ENCODE measurements at regions not wholly inside any gene's neighbourhood (a gene's known extent, or its start where the extent isn't known, plus 50 kb on each side); places are given as distances from the start of the nearest gene placed in this dataset.
"Not testable (repeated sequence)": the region's sequence is repeated elsewhere in the genome, so short reads cannot be mapped to it uniquely, and the experiment has no call there.

DNA sequence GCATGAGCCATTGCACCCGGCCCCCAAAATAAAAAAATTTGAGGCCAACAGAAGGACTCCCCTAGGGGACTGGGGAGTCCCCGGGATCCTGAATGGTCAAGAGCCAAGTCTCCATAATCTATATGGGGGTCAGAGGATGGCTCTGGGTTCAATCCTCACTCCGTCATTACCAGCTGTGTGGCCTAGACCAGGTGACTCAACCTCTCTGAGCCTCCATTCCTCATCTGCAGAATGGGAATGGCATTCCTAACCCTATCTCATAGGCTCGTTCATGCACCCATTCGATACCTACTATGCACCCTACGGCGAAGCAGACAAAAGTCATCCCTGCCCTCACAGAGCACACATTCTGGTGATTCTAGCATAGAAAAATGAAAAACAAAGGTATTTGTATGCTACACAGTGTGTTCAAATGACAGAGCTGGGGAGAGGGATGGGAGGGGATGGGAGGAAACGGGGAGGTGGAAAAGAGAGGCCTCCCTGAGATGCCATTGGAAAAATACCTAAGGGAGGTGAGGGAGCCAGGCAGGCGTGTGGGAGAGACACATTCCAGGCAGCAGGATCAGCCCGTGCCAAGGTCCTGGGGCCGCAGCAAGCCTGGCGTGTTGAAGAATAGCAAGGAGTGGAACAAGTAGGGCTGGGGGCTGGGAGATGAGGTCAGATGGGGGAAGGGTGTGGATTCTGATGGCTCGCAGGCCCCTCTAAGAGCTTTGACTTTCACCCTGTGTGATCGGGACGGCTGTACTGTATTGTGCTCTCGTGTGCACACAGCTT lies 71.2 kb downstream of the RMI2 start:
- DNase-seq: no peak

DNA sequence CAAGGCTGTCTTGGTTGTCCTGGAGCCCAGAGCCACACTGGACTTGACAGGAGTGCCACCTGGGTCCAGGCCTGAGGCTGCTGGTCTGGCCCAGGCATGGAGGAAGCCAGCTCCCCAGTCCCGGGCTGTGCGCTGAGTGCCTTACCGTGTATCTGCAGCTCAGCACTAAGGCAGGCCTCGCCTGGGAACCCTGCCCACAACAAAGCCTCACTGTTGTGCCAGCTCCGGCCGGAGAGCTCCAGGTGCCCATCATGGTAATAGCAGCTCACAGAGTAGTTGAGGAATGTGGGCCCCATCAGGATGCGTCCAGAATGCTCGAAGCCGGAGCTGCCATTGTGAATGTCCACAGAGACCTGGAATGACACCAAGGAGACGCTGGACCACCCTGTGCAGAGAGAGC lies 72.2 kb downstream of the RMI2 start:
- DNase-seq: no peak

DNA sequence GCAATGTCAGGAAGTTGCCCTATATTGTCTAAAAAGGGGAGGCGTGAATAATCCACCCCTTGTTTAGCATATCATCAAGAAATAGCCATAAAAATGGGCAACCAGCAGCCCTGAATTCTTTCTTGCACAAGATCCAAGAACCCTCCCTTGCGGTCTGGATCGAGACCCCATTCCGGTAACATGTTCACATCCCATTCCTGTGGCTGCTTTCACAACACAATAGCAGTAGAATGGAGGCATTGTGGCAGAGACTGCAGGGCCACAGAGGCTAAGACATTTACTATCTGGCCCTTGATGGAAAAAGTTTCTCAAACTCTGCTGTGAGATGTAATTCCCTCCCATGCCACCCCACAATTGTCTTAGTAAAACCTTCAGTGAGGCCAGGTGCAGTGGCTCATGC lies 73.2 kb downstream of the RMI2 start:
- DNase-seq: no peak

DNA sequence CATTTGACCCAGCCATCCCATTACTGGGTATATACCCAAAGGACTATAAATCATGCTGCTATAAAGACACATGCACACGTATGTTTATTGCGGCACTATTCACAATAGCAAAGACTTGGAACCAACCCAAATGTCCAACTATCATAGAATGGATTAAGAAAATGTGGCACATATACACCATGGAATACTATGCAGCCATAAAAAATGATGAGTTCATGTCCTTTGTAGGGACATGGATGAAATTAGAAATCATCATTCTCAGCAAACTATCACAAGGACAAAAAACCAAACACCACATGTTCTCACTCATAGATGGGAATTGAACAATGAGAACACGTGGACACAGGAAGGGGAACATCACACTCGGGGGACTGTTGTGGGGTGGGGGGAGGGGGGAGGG lies 74.8 kb downstream of the RMI2 start:
- not testable (repeated sequence) for DNase-seq

DNA sequence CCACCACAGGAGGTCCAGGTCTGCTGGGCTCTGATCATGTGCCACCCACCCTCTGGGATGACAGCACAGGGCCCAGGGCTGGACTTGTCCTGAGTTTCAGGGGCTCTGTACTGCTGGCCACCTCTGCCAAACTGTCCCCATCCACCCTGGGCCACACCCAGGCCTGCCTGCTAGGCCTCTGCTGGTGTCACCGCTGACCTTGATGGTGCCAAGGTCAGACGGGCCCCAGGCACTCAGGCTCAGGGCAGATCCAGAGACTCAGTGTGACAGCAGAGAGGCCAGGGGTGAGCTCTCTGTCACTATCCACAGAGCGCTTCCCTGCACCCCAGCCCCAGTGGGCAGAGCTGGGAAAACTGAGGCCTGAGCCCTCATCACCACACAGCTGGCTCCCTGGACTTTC lies 75.6 kb downstream of the RMI2 start:
- DNase-seq: no peak

DNA sequence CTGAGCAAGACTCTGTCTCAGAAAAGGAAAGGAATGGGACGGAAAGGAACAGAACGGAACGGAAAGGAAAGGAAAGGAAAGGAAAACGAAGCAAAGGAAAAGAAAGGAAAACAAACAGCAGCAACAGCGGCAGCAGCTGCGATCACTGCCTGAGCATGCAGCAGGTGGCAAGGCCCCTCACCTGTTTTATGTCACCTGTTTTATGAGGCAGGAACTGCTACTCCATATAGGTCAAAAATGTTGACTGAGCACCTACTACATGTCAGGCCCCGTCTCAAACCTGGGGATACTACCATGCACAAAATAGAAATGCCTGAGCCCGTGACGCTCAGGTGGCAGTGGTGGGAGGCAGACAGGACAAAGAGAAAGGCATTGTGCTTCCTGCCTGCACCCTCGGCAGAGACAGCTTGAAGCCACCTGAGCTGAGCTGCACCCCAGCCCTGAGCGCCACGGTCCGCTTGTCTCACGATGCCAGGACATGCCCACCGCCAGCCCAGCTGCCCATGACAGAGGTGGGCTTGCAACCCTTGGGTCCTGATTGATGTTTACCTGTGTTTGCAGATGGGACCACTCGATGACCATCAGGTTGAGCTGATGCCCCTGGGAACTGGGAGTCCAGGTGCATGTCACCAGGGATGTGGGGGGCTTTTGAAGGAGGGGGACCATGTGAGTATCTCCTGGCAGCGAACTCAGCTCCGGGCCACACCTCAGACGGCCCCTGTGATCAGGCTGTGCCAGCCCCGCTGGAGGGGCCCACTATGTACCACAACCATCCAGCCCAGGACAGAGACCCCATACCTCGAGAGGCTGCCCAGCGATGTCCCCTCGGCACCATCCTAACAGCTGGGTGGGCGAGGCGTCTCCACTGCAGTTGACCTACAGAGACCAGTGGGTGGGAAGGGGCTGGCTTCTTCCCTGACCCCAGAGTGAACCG lies 77.4 kb downstream of the RMI2 start:
- no peak for DNase-seq

DNA sequence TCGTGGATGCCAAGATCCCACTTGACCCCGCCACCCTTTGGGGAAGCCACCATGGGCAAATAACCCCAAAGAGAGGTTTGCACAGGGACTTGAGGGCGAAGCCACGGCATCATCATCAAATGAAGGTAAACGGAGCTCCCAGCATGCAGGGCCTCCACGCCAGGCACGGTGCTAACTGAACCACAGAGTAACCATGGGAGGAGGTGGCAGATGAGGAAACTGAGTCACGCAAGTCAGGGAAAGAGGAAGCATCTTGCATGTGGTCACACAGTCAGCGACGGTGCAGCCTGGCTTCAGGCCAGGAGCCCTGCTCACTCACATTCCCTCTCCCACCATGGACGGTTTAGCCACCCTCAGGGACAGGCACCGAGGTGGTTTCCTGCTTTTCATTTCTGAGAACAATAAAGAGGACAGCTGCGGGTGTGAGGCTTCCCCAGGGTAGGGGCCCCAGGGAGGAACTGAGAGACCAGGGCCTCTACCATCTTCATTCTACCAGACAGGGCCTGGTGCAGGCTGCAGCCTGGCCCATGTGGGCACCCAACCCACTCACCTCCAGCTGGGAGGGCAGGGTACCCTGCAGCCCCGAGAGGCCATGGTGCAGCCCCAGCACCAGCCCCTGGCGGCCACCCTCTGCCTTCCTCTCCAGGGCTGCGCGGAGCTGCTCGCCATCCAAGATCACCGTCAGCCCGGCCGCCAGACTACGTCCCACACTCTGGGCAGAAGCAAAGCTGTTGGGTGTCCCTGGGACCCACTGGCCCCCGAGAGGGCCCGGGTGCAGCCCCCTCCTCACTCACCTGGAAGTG lies 78.3 kb downstream of the RMI2 start:
- DNase-seq: no peak

DNA sequence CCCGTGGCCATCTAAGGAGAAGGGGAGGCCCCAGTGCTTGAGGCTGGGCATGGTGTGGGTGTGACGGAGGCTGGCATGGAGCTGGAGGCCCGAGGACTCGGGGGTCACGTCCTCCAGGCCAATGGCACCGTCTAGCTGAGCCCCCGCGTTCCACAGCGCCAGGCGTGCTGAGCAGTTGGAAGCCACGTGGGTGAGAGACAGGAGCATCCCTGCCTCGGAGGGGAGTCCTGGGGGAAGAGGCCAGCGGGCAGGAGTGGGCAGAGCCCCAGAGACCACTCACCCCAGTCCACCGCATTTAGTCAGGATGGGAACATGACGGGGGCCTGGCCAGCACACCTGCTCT lies 78.8 kb downstream of the RMI2 start:
- no peak for DNase-seq

DNA sequence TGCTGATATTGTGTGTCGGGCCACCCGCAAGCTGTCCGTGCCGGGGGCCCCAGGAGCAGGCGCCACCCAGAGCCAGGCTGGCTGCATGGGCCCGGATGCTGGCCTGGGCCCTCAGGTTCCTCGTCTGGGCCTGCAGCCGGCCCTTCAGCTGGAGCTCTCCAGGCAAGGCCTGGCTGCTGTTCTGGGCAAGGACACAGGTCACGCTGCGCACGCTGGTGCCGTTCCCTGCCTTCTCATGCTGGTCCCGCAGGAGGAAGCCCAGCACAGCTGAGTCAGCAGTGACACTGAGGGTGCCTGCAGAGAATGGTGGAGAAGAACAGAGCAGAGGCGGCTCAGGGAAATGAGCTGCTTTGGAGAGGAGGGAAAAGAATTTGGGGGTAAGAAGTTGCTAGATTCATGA lies 79.9 kb downstream of the RMI2 start:
- no peak for DNase-seq

DNA sequence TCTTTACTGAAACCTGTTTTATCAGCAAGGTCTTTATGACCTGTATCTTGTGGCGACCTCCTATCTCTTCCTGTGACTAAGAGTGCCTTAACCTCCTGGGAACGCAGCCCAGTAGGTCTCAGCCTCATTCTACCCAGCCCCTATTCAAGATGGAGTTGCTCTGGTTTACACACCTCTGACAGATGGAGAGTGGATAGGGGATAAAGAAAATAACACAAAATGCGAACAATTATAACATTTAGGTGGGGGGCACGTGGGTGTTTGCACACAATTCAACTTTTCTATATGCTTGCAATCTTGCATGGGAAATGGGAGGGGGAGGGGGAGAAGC lies 83.3 kb downstream of the RMI2 start:
- DNase-seq: no peak

DNA sequence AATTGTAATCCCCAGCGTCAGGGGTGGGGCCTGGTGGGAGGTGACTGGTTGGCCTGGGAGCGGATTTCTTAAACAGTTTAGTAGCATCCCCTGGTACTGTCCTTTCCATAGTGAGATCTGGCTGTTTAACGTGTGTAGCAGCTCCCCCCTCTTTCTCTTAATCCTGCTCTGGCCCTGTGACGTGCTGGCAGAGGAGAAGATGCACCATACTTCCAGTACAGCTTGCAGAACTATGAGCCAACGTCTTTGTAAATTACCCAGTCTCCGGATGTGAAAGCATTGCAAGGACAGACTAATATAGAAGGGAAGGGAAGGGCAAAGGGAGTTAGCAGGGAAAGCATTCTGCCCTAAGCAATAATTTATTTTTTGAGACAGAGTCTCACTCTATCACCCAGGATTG lies 83.9 kb downstream of the RMI2 start:
- DNase-seq: no peak

DNA sequence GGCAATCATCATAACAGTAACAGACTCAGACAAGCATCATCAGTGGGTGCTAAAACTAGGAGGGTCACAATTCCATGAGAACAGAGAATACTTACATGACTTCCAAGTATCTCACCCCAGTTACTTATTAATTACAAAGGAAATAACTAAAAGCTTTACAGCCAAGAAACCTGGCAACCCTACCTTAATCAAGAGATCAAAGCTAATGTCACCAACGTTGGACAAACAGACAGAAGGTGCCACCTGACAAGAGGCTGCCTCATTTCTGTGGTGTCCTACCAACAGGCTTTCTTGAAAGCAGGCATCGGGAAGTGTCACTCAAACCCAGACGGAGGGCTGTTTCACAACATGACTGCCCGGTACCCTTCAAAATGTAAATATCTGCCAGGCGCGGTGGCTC lies 84.6 kb downstream of the RMI2 start:
- DNase-seq: no peak

DNA sequence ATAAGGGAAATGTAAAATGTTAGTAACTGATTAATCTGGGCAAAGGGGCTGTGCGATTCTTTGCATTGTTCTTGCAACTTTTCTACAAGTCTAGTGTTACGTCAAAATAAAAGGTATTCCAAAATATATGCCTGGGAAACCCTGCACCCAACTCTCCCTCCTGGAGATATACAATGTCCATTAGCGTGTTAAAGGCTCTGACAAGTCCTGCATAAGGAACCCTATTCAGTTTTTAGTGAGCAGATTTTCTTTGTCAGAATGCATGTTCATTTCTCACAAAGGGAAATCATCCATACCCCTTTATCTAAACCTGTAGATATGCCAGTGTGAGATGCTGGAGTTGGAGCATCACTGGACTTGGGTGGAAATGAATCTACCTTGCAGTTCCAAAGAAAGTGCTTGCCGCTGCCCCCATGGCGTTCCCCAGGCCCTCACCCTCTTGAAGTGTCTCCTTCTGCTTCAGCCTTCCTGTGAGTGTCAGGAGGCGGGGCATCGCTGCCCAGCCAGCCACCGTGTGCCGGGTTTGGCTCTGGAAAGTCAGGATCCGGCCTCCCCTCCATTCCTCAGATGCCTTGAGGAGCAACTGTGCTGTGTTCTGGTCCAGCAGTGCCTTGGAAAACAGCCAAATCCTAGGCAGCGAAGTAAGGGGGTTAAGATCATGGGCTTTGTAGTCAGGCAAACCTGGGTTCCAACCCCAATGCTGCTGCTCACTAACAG lies 85.5 kb downstream of the RMI2 start:
- DNase-seq: no peak

DNA sequence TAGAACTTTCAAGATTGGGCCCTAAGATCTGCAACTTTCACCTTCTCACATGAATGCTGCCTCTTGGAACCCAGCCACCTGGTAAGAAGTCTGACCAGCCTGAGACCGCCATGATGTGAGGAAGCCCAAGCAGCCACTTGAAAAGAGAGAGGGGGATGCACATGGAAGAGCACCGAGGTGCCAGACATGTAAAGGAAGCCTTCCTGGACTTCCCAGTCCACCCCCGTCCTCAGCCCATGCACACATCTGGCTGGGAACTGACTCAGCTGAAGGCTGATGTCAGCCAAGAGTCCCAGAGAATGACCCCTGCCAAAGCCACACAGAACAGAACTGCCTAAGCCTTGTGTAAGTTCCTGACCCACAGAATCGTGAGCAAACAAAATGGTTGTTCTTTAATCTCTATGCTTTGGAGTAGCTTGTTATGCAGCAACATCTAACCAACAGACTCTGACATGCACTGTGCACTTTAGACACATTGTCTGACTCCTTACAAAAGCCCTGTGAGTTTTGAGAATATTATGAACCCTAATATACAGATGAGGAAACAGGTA lies 86.7 kb downstream of the RMI2 start:
- DNase-seq: no peak

DNA sequence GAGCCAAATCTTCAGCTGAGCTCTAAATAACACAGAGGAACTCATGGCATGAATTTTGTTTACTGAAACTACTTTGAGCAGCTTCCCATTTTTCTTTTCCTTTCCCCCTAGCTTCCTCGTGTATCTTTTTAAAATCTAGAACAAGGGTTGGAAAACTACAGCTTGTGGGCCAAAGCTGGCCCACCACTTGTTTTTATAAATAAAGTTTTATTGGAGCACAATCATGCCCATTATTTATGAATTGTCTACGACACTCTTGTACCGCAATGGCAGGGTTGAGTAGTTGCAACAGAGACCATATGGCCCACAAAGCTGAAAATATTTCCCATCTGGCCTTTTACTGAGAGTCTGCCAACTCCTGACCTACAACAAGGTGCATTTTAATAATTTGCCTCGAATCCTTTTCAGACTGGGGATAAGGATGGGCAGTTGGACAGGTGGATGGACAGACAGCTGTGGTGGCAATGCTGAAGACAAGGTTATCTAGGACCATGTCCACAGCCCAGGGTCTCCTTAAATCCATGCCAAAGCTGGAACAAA lies 87.7 kb downstream of the RMI2 start:
- DNase-seq: no peak

DNA sequence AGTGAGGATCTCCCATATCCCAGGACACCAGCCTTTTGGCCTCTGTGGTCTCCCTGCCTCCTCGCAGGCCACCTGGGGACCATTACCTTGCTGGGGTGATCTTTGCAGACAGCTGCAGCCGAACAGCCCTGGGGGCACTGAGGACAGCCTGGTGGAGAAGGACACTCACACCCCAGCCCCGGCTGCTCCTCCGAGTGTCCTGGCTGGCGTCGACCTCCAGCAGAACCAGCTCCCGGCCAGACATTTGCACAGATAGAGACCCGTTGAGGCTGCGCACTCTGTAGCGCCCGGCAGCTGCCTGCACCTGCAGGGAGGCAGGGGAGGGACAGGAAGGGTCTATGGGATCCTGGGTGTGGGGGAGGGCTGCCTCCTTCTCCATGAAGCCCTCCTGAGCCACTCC lies 90.3 kb downstream of the RMI2 start:
- no peak for DNase-seq

DNA sequence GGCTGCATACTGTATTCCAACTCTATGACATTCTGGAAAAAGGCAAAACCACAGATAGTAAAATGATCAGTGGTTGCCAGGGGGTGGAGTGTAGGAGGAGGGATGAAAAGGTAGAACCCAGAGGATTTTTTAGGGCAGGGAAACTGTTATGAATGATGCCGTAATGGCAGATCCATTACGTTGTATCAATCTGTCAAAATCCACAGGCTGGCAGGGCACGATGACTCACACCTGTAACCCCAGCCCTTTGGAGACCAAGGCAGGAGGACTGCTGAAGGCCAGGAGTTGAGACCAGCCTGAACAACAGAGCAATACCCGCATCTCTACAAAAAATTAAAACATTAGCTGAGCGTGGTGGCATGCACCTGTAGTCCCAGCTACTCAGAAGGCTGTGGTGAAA lies 91.8 kb downstream of the RMI2 start:
- DNase-seq: no peak

DNA sequence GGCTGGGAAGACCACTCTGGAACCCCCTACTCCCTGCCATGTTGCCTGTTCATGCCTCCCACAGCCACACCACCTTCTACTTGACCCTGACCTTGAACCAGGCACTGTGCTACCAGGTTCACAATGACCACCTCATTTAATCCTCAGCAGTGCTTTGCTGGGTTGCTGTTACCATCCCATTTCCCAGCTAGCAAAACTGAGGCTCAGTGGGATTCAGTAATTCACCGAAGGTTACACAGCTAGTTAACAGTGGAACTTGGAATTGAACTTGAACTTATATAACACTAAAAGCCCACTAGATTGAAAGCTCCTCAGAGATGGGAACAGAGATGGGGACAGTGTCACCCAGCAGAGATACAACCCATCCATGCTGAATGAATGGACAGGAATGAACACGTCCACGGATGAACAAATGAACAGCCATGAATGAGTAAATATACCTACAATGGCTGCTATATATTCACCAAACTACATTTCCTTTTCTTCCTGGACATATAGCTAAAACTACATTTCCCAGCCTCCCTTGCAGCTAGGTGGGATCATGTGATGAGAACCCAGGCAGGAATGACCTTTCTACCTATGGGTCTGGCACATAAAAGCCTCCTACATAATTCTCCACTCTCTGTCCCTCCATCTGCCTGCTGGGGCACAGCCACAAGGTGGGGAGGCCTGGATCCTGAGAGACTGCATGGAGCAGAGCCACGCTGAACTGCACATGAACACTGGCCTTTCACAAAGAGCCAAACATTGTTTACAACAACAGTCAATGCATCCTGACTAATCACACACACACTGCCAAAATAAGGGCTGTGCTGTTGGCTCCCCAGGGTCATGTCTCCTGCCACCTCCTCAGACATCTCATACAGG lies 94.8 kb downstream of the RMI2 start:
- no peak for DNase-seq

DNA sequence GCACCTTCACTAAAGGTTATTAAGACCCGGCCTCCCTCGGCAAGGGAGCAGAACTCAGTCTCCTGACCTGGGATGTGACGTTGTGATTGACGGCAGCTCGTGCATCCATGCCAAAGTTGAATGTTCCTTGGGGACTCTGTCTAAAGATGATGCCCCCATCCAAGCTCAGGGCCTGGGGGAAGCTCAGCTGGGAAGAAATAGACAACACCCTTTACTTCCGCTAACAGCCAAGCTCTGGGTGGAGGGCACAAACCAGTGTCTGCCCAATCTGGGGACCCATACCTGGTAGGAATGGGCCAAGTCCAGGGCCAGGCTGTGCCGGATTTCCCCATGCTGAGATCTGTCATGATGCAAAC lies 95.4 kb downstream of the RMI2 start:
- no peak for DNase-seq

DNA sequence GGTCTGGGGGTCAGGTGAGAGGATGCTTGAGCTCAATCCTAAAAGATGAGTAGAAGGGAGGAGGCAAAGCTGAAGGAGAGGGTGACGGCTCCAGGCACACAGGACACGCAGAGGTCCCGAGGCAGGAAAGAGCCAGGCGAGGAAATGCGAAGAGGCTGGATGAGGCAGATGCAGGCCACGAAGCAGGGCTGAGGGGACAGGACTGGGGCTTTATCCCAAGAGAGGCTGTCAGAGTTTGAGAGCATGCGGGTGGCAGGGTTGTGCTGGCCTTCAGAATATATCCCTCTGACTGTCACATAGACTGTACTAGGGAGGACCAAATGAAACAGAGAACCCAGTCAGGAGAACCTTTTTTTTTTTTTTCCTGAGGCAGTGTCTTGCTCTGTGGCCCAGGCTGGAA lies 100.2 kb downstream of the RMI2 start:
- no peak for DNase-seq

DNA sequence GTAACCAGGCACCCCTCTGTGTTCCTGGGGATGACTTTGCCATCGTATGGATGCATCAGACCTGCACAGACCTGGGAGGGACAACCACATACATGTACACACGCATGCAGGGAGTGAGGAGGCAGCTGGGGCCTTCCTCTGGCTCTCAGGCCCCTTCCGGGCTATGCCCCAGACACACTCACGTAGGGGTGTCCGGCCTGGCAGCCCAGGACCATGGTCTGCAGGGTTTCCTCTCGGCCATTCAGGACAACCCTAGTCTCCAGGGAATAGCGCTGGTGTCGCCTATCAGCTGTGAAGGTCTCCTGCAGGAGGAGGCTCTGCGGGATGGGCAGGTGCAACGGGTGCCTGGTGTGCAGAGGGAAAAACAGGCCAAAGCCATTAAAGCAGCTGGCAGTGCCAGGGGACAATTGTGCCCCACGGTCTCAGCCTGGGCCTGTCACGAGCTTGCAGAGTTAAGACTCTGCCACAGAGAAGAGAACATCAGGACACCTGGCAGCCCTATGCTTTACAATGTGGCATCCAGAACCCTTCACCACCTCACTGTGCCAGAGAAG lies 101.4 kb downstream of the RMI2 start:
- DNase-seq: no peak
